ENCODE measurements at regions not wholly inside any gene's neighbourhood (a gene's known extent, or its start where the extent isn't known, plus 50 kb on each side); places are given as distances from the start of the nearest gene placed in this dataset.

GRCh38 chr2:205903549-205904129, 182.3 kb downstream of the INO80D start:
- TF ChIP-seq, protein P1, sequence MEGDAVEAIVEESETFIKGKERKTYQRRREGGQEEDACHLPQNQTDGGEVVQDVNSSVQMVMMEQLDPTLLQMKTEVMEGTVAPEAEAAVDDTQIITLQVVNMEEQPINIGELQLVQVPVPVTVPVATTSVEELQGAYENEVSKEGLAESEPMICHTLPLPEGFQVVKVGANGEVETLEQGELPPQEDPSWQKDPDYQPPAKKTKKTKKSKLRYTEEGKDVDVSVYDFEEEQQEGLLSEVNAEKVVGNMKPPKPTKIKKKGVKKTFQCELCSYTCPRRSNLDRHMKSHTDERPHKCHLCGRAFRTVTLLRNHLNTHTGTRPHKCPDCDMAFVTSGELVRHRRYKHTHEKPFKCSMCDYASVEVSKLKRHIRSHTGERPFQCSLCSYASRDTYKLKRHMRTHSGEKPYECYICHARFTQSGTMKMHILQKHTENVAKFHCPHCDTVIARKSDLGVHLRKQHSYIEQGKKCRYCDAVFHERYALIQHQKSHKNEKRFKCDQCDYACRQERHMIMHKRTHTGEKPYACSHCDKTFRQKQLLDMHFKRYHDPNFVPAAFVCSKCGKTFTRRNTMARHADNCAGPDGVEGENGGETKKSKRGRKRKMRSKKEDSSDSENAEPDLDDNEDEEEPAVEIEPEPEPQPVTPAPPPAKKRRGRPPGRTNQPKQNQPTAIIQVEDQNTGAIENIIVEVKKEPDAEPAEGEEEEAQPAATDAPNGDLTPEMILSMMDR (conservative IDR thresholded peaks at IDR 0.05 in 1 of 2, IDR thresholded peaks at IDR 0.05 in 1 of 2; ENCODE audit: low read depth in 1 of 2, low read length in 2 of 2) = peak; percentile 22
- TF ChIP-seq EZH2 (IDR thresholded peaks at IDR 0.05; ENCODE audit: low read length, missing control alignments) = no peak

All from fibroblast of lung (primary cell).